Mesenchymal stem cell (in vitro differentiated cells and primary cell): ENCODE measurements at regions not wholly inside any gene's neighbourhood (a gene's known extent, or its start where the extent isn't known, plus 50 kb on each side); places are given as distances from the start of the nearest gene placed in this dataset.

Experiments
- DNase-seq: peaks from one replicate; pipeline ENCODE4 v3.0.0-alpha.2; 2013
- H2AFZ ChIP-seq: one replicate; pipeline ENCODE4 v1.6.1; 2013; ENCODE audit warnings: low read depth, mild to moderate bottlenecking, control low read depth, inconsistent platforms, low read length, moderate library complexity
- H2AK5ac ChIP-seq: 2 replicates; pipeline ENCODE4 v1.6.1; 2013; ENCODE audit warnings: low read length, moderate library complexity, mild to moderate bottlenecking, inconsistent platforms; ENCODE audit not compliant: severe bottlenecking
- H2BK120ac ChIP-seq: one replicate; pipeline ENCODE4 v1.6.1; 2013; ENCODE audit warnings: low read depth, mild to moderate bottlenecking, inconsistent platforms, low read length, moderate library complexity
- H2BK12ac ChIP-seq, 2 experiments: one replicate each; pipeline ENCODE4 v1.6.1; 2013; ENCODE audit warnings: inconsistent platforms in 2 of 2, low read length in 2 of 2, mild to moderate bottlenecking in 2 of 2, moderate library complexity in 2 of 2, control low read depth in 1 of 2
- H2BK15ac ChIP-seq: one replicate; pipeline ENCODE4 v1.6.1; 2013; ENCODE audit warnings: mild to moderate bottlenecking, low read depth, inconsistent platforms; ENCODE audit not compliant: poor library complexity, severe bottlenecking
- H2BK5ac ChIP-seq: 2 replicates; pipeline ENCODE4 v1.6.1; 2013; ENCODE audit warnings: low read depth, mild to moderate bottlenecking, low read length, control low read depth, inconsistent platforms; ENCODE audit not compliant: poor library complexity, severe bottlenecking
- H3K14ac ChIP-seq, 2 experiments: one replicate each; pipeline ENCODE4 v1.6.1; 2013; ENCODE audit warnings: inconsistent platforms in 2 of 2, low read length in 2 of 2, control low read depth in 1 of 2, mild to moderate bottlenecking in 1 of 2, moderate library complexity in 1 of 2
- H3K18ac ChIP-seq, 2 experiments: one replicate each; pipeline ENCODE4 v1.6.1; 2013; ENCODE audit warnings: inconsistent platforms in 2 of 2, low read length in 2 of 2, control low read depth in 1 of 2, low read depth in 1 of 2, mild to moderate bottlenecking in 1 of 2
- H3K23ac ChIP-seq, 2 experiments: one replicate each; pipeline ENCODE4 v1.6.1; 2013; ENCODE audit warnings: inconsistent platforms in 2 of 2, low read length in 2 of 2, mild to moderate bottlenecking in 2 of 2, moderate library complexity in 2 of 2, control low read depth in 1 of 2
- H3K27ac ChIP-seq: 2 replicates; pipeline ENCODE4 v1.5.1; 2013; ENCODE audit warnings: mild to moderate bottlenecking, moderate library complexity, low read length, control low read depth, inconsistent platforms; ENCODE audit not compliant: poor library complexity, severe bottlenecking
- H3K27me3 ChIP-seq, 2 experiments: 2 replicates each; pipeline versions ENCODE4 v1.6.1 to v1.7.0; 2013; ENCODE audit warnings: low read length in 2 of 2, mild to moderate bottlenecking in 2 of 2, moderate library complexity in 2 of 2, control low read depth in 1 of 2, inconsistent platforms in 1 of 2; ENCODE audit not compliant: control insufficient read depth in 1 of 2, insufficient read depth in 1 of 2
- H3K36me3 ChIP-seq, 2 experiments: 2 replicates each; pipeline versions ENCODE4 v1.6.1 to v1.7.0; 2013; ENCODE audit warnings: low read length in 2 of 2, control low read depth in 1 of 2, inconsistent platforms in 1 of 2, low read depth in 1 of 2, mild to moderate bottlenecking in 1 of 2; ENCODE audit not compliant: insufficient read depth in 2 of 2, control insufficient read depth in 1 of 2
- H3K4ac ChIP-seq, 2 experiments: one replicate each; pipeline ENCODE4 v1.6.1; 2013; ENCODE audit warnings: inconsistent platforms in 2 of 2, low read length in 2 of 2, mild to moderate bottlenecking in 2 of 2, moderate library complexity in 2 of 2, control low read depth in 1 of 2, low read depth in 1 of 2
- H3K4me1 ChIP-seq: 2 replicates; pipeline ENCODE4 v1.6.1; 2013; ENCODE audit warnings: low read depth, low read length, control low read depth; ENCODE audit not compliant: control insufficient read depth, insufficient read depth
- H3K4me2 ChIP-seq: 2 replicates; pipeline ENCODE4 v1.6.1; 2013; ENCODE audit warnings: low read length, mild to moderate bottlenecking, inconsistent platforms; ENCODE audit not compliant: poor library complexity, severe bottlenecking
- H3K4me3 ChIP-seq, 2 experiments: 2 replicates each; pipeline versions ENCODE4 v1.5.1 to v1.7.0; 2013; ENCODE audit warnings: low read length in 2 of 2, mild to moderate bottlenecking in 2 of 2, control low read depth in 1 of 2, low read depth in 1 of 2; ENCODE audit not compliant: insufficient read depth in 1 of 2
- H3K79me1 ChIP-seq: replicated peaks from 2 replicates; pipeline ENCODE4 v1.6.1; 2013; ENCODE audit warnings: mild to moderate bottlenecking, control low read depth, low read length, inconsistent platforms; ENCODE audit not compliant: poor library complexity, severe bottlenecking
- H3K9ac ChIP-seq: 2 replicates; pipeline ENCODE4 v1.7.0; 2013; ENCODE audit warnings: mild to moderate bottlenecking, low read length, moderate library complexity
- H3K9me3 ChIP-seq: 2 replicates; pipeline ENCODE4 v1.7.0; 2013; ENCODE audit warnings: mild to moderate bottlenecking, low read length; ENCODE audit not compliant: control insufficient read depth
- H4K8ac ChIP-seq: one replicate; pipeline ENCODE4 v1.6.1; 2013; ENCODE audit warnings: inconsistent platforms, mild to moderate bottlenecking, low read length, moderate library complexity
- H4K91ac ChIP-seq: one replicate; pipeline ENCODE4 v1.6.1; 2013; ENCODE audit warnings: mild to moderate bottlenecking, low read length, inconsistent platforms
- WGBS: methylation state at CpG from one replicate; pipeline ENCODE4 v1.1.7; 2013; ENCODE audit warnings: mixed read lengths; 5-methylcytosine and 5-hydroxymethylcytosine counted together

- Histone ChIP-seq H2BK15ac (no peak overlapping the region), H3K4me2 (no peak overlapping the region), H2AK5ac (peak overlapping the region; percentile 31), H3K36me3 (no peaks in the 10 kb centered on the region), H3K9ac (no peak overlapping the region), H2BK120ac (no peak overlapping the region), H4K91ac (no peak overlapping the region), H3K4me3 (no peak overlapping the region), H2BK5ac (no peak overlapping the region), H3K79me1 (no peaks in the 10 kb centered on the region), H3K4me1 (no peaks in the 10 kb centered on the region), H2AFZ (no peak overlapping the region), H3K18ac (no peak overlapping the region), H2BK12ac (no peak overlapping the region), H3K27me3 (no peaks in the 10 kb centered on the region), H3K23ac (no peak overlapping the region), H3K4ac (no peak overlapping the region), H3K9me3 (no peaks in the 10 kb centered on the region), H4K8ac (no peak overlapping the region), H3K27ac (no peak overlapping the region), H3K14ac (no peak overlapping the region)
- no peak for DNase-seq
- WGBS: 79% methylated on average over 1 of the region's 1 CpG
These were observed 96.6 kb upstream of the LOC128125822 start for GRCh38 chr6:63475707-63476106.

DNA sequence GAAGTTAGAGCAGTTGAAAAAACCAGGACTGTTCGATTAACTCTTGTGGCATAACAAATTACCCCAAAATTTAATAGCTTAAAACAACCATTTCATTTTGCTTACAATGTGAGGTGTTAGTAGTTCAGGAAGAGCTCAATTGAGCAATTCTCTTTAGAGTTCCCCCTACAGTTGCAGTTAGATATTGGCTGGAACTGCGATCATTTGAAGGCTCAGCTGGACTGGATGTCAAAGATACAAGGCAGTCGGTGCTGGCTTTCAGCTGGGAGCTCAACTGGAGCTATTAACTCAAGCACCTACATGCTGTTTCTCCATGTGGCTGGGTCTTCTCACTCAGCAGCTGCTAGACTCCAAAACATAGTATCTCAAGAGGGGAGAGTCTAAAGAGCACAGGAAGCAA, 96.0 kb upstream of the LOC128125822 start:
- no peak overlapping the region for H3K4ac ChIP-seq
- 31% methylated on average over 2 of the region's 3 CpGs for WGBS
- no peaks in the 10 kb centered on the region for H3K36me3 ChIP-seq
- no peaks in the 10 kb centered on the region for H3K79me1 ChIP-seq
- H3K4me1 ChIP-seq: no peaks in the 10 kb centered on the region
- H3K4me2 ChIP-seq: no peak overlapping the region
- H2BK5ac ChIP-seq: no peak overlapping the region
- no peak for DNase-seq
- H3K14ac ChIP-seq: no peak overlapping the region
- no peak overlapping the region for H3K27ac ChIP-seq
- no peaks in the 10 kb centered on the region for H3K9me3 ChIP-seq
- H2BK15ac ChIP-seq: no peak overlapping the region
- no peak overlapping the region for H3K23ac ChIP-seq
- H2AK5ac ChIP-seq: no peak overlapping the region
- H3K27me3 ChIP-seq: no peaks in the 10 kb centered on the region
- H3K18ac ChIP-seq: no peak overlapping the region
- H4K91ac ChIP-seq: no peak overlapping the region
- H2AFZ ChIP-seq: no peak overlapping the region
- no peak overlapping the region for H4K8ac ChIP-seq
- H3K4me3 ChIP-seq: no peak overlapping the region
- H3K9ac ChIP-seq: no peak overlapping the region
- H2BK12ac ChIP-seq: no peak overlapping the region
- H2BK120ac ChIP-seq: no peak overlapping the region

DNA sequence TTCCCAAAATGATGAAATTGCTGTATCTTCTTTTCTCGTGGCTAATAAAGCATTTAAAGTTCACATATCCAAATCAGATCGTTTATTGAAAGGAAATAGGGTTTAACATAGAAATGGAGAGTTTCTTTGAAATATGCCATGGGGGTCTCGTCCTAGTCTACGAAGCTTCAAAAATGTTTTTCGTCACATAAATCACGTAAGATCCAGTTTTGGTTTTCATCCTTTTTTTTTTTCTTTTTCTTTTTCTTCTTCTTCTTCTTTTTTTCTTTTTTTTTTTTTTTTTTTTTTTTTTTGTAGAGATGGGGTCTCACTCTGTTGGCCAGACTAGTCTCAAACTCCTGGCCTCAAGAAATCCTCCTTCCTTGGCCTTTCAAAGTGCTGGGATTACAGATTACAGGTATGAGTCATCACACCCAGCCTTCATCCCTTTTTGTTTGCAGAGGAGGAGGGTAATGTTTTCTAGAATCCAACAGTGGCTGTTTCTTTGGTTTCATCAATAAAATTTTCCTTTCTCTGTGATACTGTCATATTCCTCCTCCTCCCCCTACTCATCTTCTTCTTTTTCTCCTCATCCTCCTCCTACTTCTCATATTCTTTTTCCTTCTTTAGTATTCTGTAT, 94.7 kb upstream of the LOC128125822 start:
- Histone ChIP-seq H2BK15ac (no peak overlapping the region), H3K27ac (peak overlapping the region; percentile 17), H3K79me1 (no peaks in the 10 kb centered on the region), H3K4ac (no peak overlapping the region), H3K23ac (no peak overlapping the region), H2BK12ac (no peak overlapping the region), H3K18ac (no peak overlapping the region), H3K36me3 (no peaks in the 10 kb centered on the region), H2BK5ac (no peak overlapping the region), H2AFZ (no peak overlapping the region), H3K27me3 (no peaks in the 10 kb centered on the region), H4K8ac (no peak overlapping the region), H3K4me2 (no peak overlapping the region), H3K9ac (no peak overlapping the region), H2BK120ac (no peak overlapping the region), H2AK5ac (no peak overlapping the region), H3K4me1 (no peaks in the 10 kb centered on the region), H4K91ac (no peak overlapping the region), H3K14ac (no peak overlapping the region), H3K9me3 (no peaks in the 10 kb centered on the region), H3K4me3 (no peak overlapping the region)
- 97% methylated on average over 4 of the region's 6 CpGs for WGBS
- no peak for DNase-seq

DNA sequence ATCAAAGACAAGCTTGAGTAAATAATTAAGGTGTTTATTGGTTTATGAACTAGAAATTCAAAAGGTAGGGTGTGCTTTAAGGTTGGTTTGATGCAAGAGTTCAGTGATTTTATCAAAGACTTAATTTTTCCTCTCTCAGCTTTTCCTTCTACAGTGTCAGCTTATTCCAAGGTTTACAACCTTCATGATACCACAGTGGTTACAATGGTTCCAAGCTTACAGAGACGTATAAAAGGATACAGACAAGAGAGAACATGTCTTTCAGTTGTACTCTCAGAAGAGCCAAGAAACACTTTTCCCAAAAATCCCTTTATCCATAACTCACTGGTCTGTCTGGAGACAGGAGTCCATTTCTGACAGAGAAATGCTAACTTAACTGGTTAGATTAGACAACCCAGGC, 93.5 kb upstream of the LOC128125822 start:
- no peak overlapping the region for H2BK12ac ChIP-seq
- no peak overlapping the region for H3K23ac ChIP-seq
- H3K9me3 ChIP-seq: no peaks in the 10 kb centered on the region
- no peak overlapping the region for H2BK5ac ChIP-seq
- H3K4me1 ChIP-seq: no peaks in the 10 kb centered on the region
- no peak overlapping the region for H3K9ac ChIP-seq
- no peak overlapping the region for H3K27ac ChIP-seq
- no peak overlapping the region for H3K4me3 ChIP-seq
- H3K14ac ChIP-seq: no peak overlapping the region
- WGBS: 100% methylated on average over 1 of the region's 1 CpG
- H3K27me3 ChIP-seq: no peaks in the 10 kb centered on the region
- no peaks in the 10 kb centered on the region for H3K79me1 ChIP-seq
- no peak overlapping the region for H3K18ac ChIP-seq
- no peaks in the 10 kb centered on the region for H3K36me3 ChIP-seq
- DNase-seq: no peak
- no peak overlapping the region for H2BK120ac ChIP-seq
- no peak overlapping the region for H2AK5ac ChIP-seq
- no peak overlapping the region for H2BK15ac ChIP-seq
- no peak overlapping the region for H3K4me2 ChIP-seq
- H4K91ac ChIP-seq: no peak overlapping the region
- no peak overlapping the region for H3K4ac ChIP-seq
- H4K8ac ChIP-seq: no peak overlapping the region
- no peak overlapping the region for H2AFZ ChIP-seq
